GM23338 (cell line): ENCODE measurements at regions not wholly inside any gene's neighbourhood (a gene's known extent, or its start where the extent isn't known, plus 50 kb on each side); places are given as distances from the start of the nearest gene placed in this dataset.

Source experiments
- ATAC-seq: fragments of 200-7000 bp; cut with Tn5 transposase; 3 replicates; pipeline ENCODE4 v1.9.1; 2020
- DNase-seq: peaks from one replicate; pipeline ENCODE4 v3.0.0-alpha.2; 2015; ENCODE audit warnings: low spot score
- H2AFZ ChIP-seq: fragments of 200-600 bp; sonication (generic); 2 replicates; pipeline ENCODE4 v1.8.0; 2016; ENCODE audit warnings: antibody characterized with exemption, mild to moderate bottlenecking, moderate library complexity
- H3F3A ChIP-seq: fragments of 200-600 bp; sonication (generic); replicated peaks from 2 replicates; pipeline ENCODE4 v1.8.0; 2017; ENCODE audit warnings: antibody characterized with exemption, mixed run types, low read depth
- H3K27ac ChIP-seq: fragments of 200-600 bp; sonication (generic); 2 replicates; pipeline ENCODE4 v1.6.1; 2016; ENCODE audit warnings: low read depth
- H3K27me3 ChIP-seq: fragments of 200-600 bp; sonication (generic); 2 replicates; pipeline ENCODE4 v1.8.0; 2016; ENCODE audit warnings: mild to moderate bottlenecking, mixed run types, moderate library complexity; ENCODE audit not compliant: insufficient read depth
- H3K36me3 ChIP-seq: fragments of 200-600 bp; sonication (generic); 2 replicates; pipeline ENCODE4 v1.8.0; 2016; ENCODE audit warnings: mild to moderate bottlenecking; ENCODE audit not compliant: insufficient read depth
- H3K4me1 ChIP-seq: fragments of 200-600 bp; sonication (generic); 2 replicates; pipeline ENCODE4 v1.8.0; 2016; ENCODE audit warnings: mild to moderate bottlenecking, moderate library complexity; ENCODE audit not compliant: insufficient read depth
- H3K4me2 ChIP-seq: fragments of 200-600 bp; sonication (generic); 2 replicates; pipeline ENCODE4 v1.7.1; 2017; ENCODE audit warnings: mixed run types
- H3K4me3 ChIP-seq: fragments of 200-600 bp; sonication (generic); 2 replicates; pipeline ENCODE4 v1.6.1; 2016; ENCODE audit warnings: mixed run types
- H3K79me2 ChIP-seq: fragments of 200-600 bp; sonication (generic); replicated peaks from 2 replicates; pipeline ENCODE4 v1.8.0; 2017; ENCODE audit warnings: mild to moderate bottlenecking; ENCODE audit not compliant: insufficient read depth
- H3K9me2 ChIP-seq: fragments of 200-600 bp; sonication (generic); 2 replicates; pipeline ENCODE4 v1.8.0; 2017; ENCODE audit not compliant: insufficient read depth
- H4K20me1 ChIP-seq: fragments of 200-600 bp; sonication (generic); replicated peaks from 2 replicates; pipeline ENCODE4 v1.8.0; 2017; ENCODE audit warnings: mild to moderate bottlenecking; ENCODE audit not compliant: insufficient read depth
- H3K27ac Mint-ChIP-seq: 2 replicates; pipeline ENCODE4 v1.8.0; 2020; ENCODE audit warnings: inconsistent platforms, mild to moderate bottlenecking, moderate library complexity, mixed read lengths
- H3K27me3 Mint-ChIP-seq: 3 replicates; pipeline ENCODE4 v1.8.0; 2022; ENCODE audit warnings: low read depth, mild to moderate bottlenecking, moderate library complexity, mixed read lengths, inconsistent platforms; ENCODE audit not compliant: insufficient read depth, poor library complexity
- H3K36me3 Mint-ChIP-seq: 3 replicates; pipeline ENCODE4 v1.8.0; 2021; ENCODE audit warnings: low read depth, mild to moderate bottlenecking, inconsistent platforms, moderate library complexity, mixed read lengths
- H3K4me1 Mint-ChIP-seq: 3 replicates; pipeline ENCODE4 v1.8.0; 2020; ENCODE audit warnings: mild to moderate bottlenecking, inconsistent platforms, mixed read lengths
- H3K4me3 Mint-ChIP-seq: 3 replicates; pipeline ENCODE4 v1.8.0; 2021; ENCODE audit warnings: moderate library complexity, mild to moderate bottlenecking, inconsistent platforms, mixed read lengths
- H3K9me3 Mint-ChIP-seq: 3 replicates; pipeline ENCODE4 v1.8.0; 2020; ENCODE audit warnings: moderate library complexity, mild to moderate bottlenecking, inconsistent platforms, mixed read lengths
- CREB1 ChIP-seq: fragments of 250-450 bp; sonication (Bioruptor Pico); IDR thresholded peaks from 2 replicates; pipeline ENCODE4 v1.5.0; 2020; ENCODE audit warnings: low read depth, mild to moderate bottlenecking, moderate library complexity
- CTCF ChIP-seq, 2 experiments: fragments of 200-600 bp in 1 of 2; sonication (generic) in 1 of 2; conservative IDR thresholded peaks; 2 replicates each; pipeline versions ENCODE4 v1.5.1 to v1.6.1; 2016 to 2017; ENCODE audit warnings: antibody characterized with exemption in 2 of 2, low read depth in 2 of 2, mild to moderate bottlenecking in 2 of 2, moderate library complexity in 1 of 2
- ETS1 ChIP-seq: IDR thresholded peaks from 2 replicates; pipeline ENCODE4 v1.6.1; 2016; ENCODE audit warnings: antibody characterized with exemption
- EZH2 ChIP-seq: fragments of 200-600 bp; sonication (generic); IDR thresholded peaks from one replicate; pipeline ENCODE4 v1.8.0; 2017; ENCODE audit warnings: antibody characterized with exemption, mild to moderate bottlenecking, low read depth; ENCODE audit not compliant: unreplicated experiment
- EZH2phosphoT487 ChIP-seq: fragments of 200-600 bp; sonication (generic); IDR thresholded peaks from one replicate; pipeline ENCODE4 v1.8.1; 2018; ENCODE audit warnings: antibody characterized with exemption; ENCODE audit not compliant: unreplicated experiment
- JUNB ChIP-seq: IDR thresholded peaks from one replicate; pipeline ENCODE4 v1.6.1; 2016; ENCODE audit warnings: antibody characterized with exemption; ENCODE audit not compliant: unreplicated experiment
- NANOG ChIP-seq: IDR thresholded peaks from 2 replicates; pipeline ENCODE4 v1.6.1; 2016; ENCODE audit warnings: antibody characterized with exemption, borderline replicate concordance
- POLR2AphosphoS5 ChIP-seq: IDR thresholded peaks from 2 replicates; pipeline ENCODE4 v1.6.1; 2016; ENCODE audit warnings: antibody characterized with exemption, low read depth
- REST ChIP-seq: IDR thresholded peaks from one replicate; pipeline ENCODE4 v1.6.1; 2018; ENCODE audit warnings: antibody characterized with exemption; ENCODE audit not compliant: unreplicated experiment
- STAT1 ChIP-seq: IDR thresholded peaks from one replicate; pipeline ENCODE4 v1.6.1; 2016; ENCODE audit warnings: antibody characterized with exemption; ENCODE audit not compliant: unreplicated experiment
- ZNF114 ChIP-seq: fragments of 250-450 bp; sonication (Bioruptor Pico); IDR thresholded peaks from 2 replicates; pipeline ENCODE4 v1.5.0; 2020; ENCODE audit warnings: mild to moderate bottlenecking, moderate library complexity
- ZNF331 ChIP-seq: fragments of 250-450 bp; sonication (Bioruptor Pico); IDR thresholded peaks from 2 replicates; pipeline ENCODE4 v1.5.0; 2020; ENCODE audit warnings: low read depth, mild to moderate bottlenecking, moderate library complexity
- ZNF462 ChIP-seq: fragments of 250-450 bp; sonication (Bioruptor Pico); IDR thresholded peaks from 2 replicates; pipeline ENCODE4 v1.5.0; 2020; ENCODE audit warnings: mild to moderate bottlenecking, moderate library complexity

GRCh38 chr5:158264264-158264663 lies 405.3 kb upstream of the CLINT1 start:
- H3K4me1 Mint-ChIP-seq: no peaks in the 10 kb centered on the region

More at GRCh38 chr5:158264264-158264663, 405.3 kb upstream of the CLINT1 start:
- Histone ChIP-seq H3K4me1 (no peaks in the 10 kb centered on the region), H3K9me2 (no peaks in the 10 kb centered on the region), H3K4me2 (no peak overlapping the region), H3K4me3 (no peak overlapping the region), H3K36me3 (no peaks in the 10 kb centered on the region), H3K27ac (no peak overlapping the region), H3K79me2 (no peaks in the 10 kb centered on the region), H2AFZ (no peak overlapping the region), H3F3A (no peaks in the 10 kb centered on the region), H4K20me1 (no peaks in the 10 kb centered on the region), H3K27me3 (no peaks in the 10 kb centered on the region)
- Mint-ChIP-seq H3K9me3 (peaks cover 17% of the 10 kb centered on the region; the same call in 2 of the 3 replicates), H3K27ac (no peak overlapping the region), H3K4me3 (no peak overlapping the region), H3K27me3 (no peaks in the 10 kb centered on the region), H3K36me3 (no peaks in the 10 kb centered on the region; the same call in 2 of the 3 replicates)
- DNase-seq (no peak), ATAC-seq (no peak)
- TF ChIP-seq REST: no peak
- no peak for TF ChIP-seq NANOG
- TF ChIP-seq EZH2: no peak
- no peak for TF ChIP-seq ZNF462 (CRISPR knock-in tag)
- TF ChIP-seq ZNF331 (CRISPR knock-in tag): no peak
- no peak for TF ChIP-seq STAT1
- no peak for TF ChIP-seq POLR2AphosphoS5
- TF ChIP-seq JUNB: no peak
- TF ChIP-seq ETS1: no peak
- TF ChIP-seq EZH2phosphoT487: no peak
- no peak for TF ChIP-seq ZNF114 (CRISPR knock-in tag)
- no peak for TF ChIP-seq CREB1 (CRISPR knock-in tag)
- no peak for TF ChIP-seq CTCF (conservative IDR thresholded peaks at IDR 0.05; ENCODE audit: low read depth in 2 of 2)
